Adrenal gland (tissue), 9 donors: ENCODE measurements at regions not wholly inside any gene's neighbourhood (a gene's known extent, or its start where the extent isn't known, plus 50 kb on each side); places are given as distances from the start of the nearest gene placed in this dataset.
A peak's percentile ranks its signal among the peaks of the same experiment; 100 is the strongest.
"Not testable (repeated sequence)": the region's sequence is repeated elsewhere in the genome, so short reads cannot be mapped to it uniquely, and the experiment has no call there.

Experiments used
- DNase-seq, 7 donors: peaks; one replicate each; pipeline ENCODE4 v3.0.0-alpha.2; 2019 to 2020
- H3K27ac ChIP-seq, 5 donors: fragments of 200-600 bp; sonication (generic) in 4 of 5; 1 replicate in 3 of 5; 2 replicates in 2 of 5; pipeline versions ENCODE4 v1.5.1 to v1.8.0; 2016 to 2020; ENCODE audit warnings: mild to moderate bottlenecking in 1 of 5
- H3K27me3 ChIP-seq: fragments of 200-600 bp; 2 replicates; pipeline ENCODE4 v1.8.0; 2021
- H3K36me3 ChIP-seq, 2 donors: fragments of 200-600 bp; replicated peaks in 1 of 2; 1 replicate in 1 of 2; 2 replicates in 1 of 2; pipeline versions ENCODE4 v1.5.1 to v1.8.0; 2018 to 2022
- H3K4me1 ChIP-seq, 2 donors: fragments of 200-600 bp; replicated peaks in 1 of 2; 1 replicate in 1 of 2; 2 replicates in 1 of 2; pipeline versions ENCODE4 v1.5.1 to v1.8.0; 2018 to 2021
- H3K4me3 ChIP-seq, 4 donors: fragments of 200-600 bp; sonication (generic) in 3 of 4; one replicate each; pipeline ENCODE4 v1.5.1; 2016 to 2018
- H3K9me3 ChIP-seq, 3 donors: fragments of 200-600 bp; sonication (generic) in 1 of 3; replicated peaks in 1 of 3; 1 replicate in 2 of 3; 2 replicates in 1 of 3; pipeline versions ENCODE4 v1.5.1 to v1.8.0; 2016 to 2021
- POLR2A ChIP-seq, 2 donors: fragments of 450-650 bp; IDR thresholded peaks; one replicate each; pipeline ENCODE4 v1.6.1; 2017; ENCODE audit warnings: antibody characterized with exemption in 2 of 2, mild to moderate bottlenecking in 2 of 2, moderate library complexity in 1 of 2
- WGBS, 4 donors: extraction: QIAGEN DNeasy Blood & Tissue Kit in 2 of 4; methylation state at CpG; one replicate each; pipeline versions ENCODE4 v1.1.5 to v1.1.7; 2013 to 2017; 5-methylcytosine and 5-hydroxymethylcytosine counted together
- intact Hi-C, 2 donors: fragments of 100-400 bp; cut with DNase I; formaldehyde crosslinking; loops; one replicate each; pipeline versions ENCODE4 v1.14.1 to v1.15.0; 2022 to 2023
- TF ChIP-seq, protein P1 (sequence below), 6 experiments: fragments of 450-650 bp in 4 of 6; fragments of 200-600 bp in 2 of 6; sonication (generic) in 1 of 6; IDR thresholded peaks; 1 replicate in 5 of 6; 2 replicates in 1 of 6; pipeline versions ENCODE4 v1.5.1 to v1.8.0; 2016 to 2021; ENCODE audit warnings: antibody characterized with exemption in 6 of 6, mild to moderate bottlenecking in 2 of 6, moderate library complexity in 1 of 6
- donor health status: healthy with polysubstance abuse.
- donor health status: Bipolar disorder and iron deficiency.
- donor health status: DM: yes; HTN: yes; CAD: no.
- donor health status: DM: no; HTN: no; CAD: no.
- donor health status: DM: no; HTN: no; CAD: no.

DNA sequence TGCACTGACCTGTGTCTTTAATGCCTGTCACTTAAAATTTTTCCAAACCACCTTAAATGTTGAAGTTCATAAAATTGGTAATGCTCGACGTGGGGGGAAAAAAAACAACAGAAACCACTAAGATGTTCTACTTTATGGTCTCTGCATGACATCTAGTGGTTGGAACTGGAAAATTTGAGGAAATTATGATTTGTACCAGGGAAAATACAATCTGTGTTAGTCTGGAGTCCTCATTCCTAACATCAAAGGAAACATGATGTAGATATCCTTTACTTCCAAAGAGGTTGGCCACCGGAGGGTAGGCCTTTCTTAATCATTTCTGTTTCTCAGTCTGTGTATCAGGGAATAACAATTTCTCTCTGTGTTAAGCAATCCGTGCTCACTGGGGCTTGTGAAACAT, 941.0 kb downstream of the LTN1 start:
- H3K4me3 ChIP-seq, DNase-seq, H3K36me3 ChIP-seq, H3K27me3 ChIP-seq, H3K27ac ChIP-seq, H3K4me1 ChIP-seq, H3K9me3 ChIP-seq, intact Hi-C loops: not testable (repeated sequence)
- WGBS, 4 donors: 21 to 23% (median 21%) methylated on average over 4 of the region's 4 CpGs
- TF ChIP-seq, protein P1, sequence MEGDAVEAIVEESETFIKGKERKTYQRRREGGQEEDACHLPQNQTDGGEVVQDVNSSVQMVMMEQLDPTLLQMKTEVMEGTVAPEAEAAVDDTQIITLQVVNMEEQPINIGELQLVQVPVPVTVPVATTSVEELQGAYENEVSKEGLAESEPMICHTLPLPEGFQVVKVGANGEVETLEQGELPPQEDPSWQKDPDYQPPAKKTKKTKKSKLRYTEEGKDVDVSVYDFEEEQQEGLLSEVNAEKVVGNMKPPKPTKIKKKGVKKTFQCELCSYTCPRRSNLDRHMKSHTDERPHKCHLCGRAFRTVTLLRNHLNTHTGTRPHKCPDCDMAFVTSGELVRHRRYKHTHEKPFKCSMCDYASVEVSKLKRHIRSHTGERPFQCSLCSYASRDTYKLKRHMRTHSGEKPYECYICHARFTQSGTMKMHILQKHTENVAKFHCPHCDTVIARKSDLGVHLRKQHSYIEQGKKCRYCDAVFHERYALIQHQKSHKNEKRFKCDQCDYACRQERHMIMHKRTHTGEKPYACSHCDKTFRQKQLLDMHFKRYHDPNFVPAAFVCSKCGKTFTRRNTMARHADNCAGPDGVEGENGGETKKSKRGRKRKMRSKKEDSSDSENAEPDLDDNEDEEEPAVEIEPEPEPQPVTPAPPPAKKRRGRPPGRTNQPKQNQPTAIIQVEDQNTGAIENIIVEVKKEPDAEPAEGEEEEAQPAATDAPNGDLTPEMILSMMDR (IDR thresholded peaks at IDR 0.05): peak; percentile 25 to 72 (median 61)

DNA sequence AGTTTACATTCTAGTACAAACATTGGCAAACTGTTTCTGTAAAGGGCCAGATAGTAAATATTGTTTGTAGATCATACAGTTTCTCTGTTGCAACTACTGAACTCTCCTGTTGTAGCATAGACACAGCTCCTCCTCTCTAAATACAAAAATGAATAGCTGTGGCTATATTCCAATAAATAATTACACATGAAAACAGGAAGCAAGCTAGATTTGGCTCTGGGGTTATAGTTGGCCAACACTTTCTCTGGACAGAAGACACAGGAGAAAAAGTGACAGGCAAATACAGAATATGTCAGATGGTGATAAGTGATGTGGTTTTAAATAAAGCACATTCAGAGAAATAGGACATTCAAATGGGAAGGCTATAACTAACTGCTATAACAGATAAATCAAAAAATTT, 957.0 kb downstream of the LTN1 start:
- H3K27me3 ChIP-seq, H3K4me3 ChIP-seq, DNase-seq, intact Hi-C loops, H3K27ac ChIP-seq, H3K36me3 ChIP-seq, H3K4me1 ChIP-seq, H3K9me3 ChIP-seq: not testable (repeated sequence)

DNA sequence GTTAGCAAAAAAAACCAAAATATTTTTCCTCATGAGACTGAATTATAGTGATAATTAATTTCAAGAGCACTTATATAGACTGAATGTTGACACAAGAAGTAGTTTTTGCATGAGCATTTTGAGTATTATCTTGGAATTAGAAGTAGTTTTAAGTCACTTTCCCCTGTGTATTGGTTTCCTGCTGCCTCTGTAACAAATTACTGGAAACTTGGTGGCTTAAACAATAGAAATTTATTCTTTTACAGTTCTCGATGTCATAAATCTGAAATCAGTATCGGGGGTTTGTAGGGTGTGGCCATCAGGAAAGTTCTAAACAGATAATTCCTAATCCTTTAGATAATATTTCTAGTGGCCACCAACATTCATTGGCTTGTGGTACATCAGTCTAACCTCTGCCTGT, 957.8 kb downstream of the LTN1 start:
- H3K4me3 ChIP-seq, intact Hi-C loops, H3K9me3 ChIP-seq, H3K27ac ChIP-seq, H3K27me3 ChIP-seq, H3K36me3 ChIP-seq, DNase-seq, H3K4me1 ChIP-seq: not testable (repeated sequence)
- 34 to 83% (median 75%) methylated on average over 2 of the region's 2 CpGs for WGBS, 4 donors

DNA sequence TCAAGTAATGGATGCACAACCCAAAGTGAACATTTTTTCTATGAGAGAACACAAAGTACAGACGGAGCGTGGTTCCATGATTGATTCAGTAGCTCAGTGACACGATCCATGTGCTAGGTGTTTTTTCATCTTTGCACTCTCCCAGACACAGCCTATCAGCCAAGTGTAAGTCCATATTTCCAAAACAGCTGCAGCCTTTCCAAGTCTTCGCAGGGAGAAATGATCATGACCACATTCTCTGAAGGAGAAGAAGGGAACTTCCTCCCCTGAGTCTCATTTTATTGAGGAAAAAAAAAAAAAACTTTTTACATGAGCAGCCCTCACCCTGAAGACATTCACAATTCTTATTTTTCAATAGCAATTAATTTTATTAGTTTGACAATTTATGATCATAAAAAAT, 958.3 kb downstream of the LTN1 start:
- intact Hi-C loops: not testable (repeated sequence)

DNA sequence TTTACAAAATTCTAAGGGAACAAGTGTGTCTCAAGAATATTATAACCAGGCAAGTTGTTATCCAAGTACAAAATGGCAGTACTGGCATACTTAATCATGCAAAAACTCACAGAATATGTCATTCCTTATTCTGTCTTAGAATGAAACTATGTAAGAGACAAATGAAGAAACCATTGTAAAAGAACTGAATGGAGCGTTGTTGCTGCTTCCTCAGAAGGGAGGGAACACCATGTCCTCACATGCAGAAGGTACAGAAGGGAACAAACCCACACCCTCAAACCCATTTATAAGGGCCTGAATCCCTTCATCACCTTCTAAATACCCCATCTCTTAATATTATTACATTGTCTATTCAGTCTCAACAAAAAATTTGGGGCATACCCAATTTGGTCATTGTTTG, 960.0 kb downstream of the LTN1 start:
- H3K4me3 ChIP-seq, H3K36me3 ChIP-seq, H3K27ac ChIP-seq, H3K4me1 ChIP-seq, intact Hi-C loops, H3K27me3 ChIP-seq, DNase-seq, H3K9me3 ChIP-seq: not testable (repeated sequence)
- 81 to 96% (median 87%) methylated on average over 1 of the region's 1 CpG for WGBS, 4 donors

More for the DNA sequence above, 958.3 kb downstream of the LTN1 start:
- H3K27me3 ChIP-seq, H3K4me3 ChIP-seq, H3K9me3 ChIP-seq, H3K27ac ChIP-seq, H3K4me1 ChIP-seq, H3K36me3 ChIP-seq, DNase-seq: not testable (repeated sequence)
- 47 to 74% (median 72%) methylated on average over 4 of the region's 4 CpGs for WGBS, 4 donors

DNA sequence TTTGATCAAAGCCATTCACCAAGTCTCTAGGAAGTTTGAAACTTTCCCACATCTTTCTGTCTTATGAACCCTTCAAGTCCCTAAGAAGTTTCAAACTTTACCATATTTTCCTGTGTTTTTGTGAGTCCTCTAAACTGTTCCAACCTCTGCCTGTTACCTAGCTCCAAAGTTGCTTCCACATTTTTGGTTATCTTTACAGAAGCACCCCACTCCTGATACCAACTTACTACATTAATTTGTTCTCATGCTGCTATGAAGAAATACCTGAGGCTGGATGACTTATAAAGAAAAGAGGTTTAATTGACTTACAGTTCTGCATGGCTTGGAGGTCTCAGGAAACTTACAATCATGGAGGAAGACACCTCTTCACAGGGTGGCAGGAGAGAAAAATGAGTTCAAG, 961.6 kb downstream of the LTN1 start:
- H3K27ac ChIP-seq, H3K36me3 ChIP-seq, DNase-seq, H3K4me1 ChIP-seq, intact Hi-C loops, H3K4me3 ChIP-seq, H3K27me3 ChIP-seq, H3K9me3 ChIP-seq: not testable (repeated sequence)

DNA sequence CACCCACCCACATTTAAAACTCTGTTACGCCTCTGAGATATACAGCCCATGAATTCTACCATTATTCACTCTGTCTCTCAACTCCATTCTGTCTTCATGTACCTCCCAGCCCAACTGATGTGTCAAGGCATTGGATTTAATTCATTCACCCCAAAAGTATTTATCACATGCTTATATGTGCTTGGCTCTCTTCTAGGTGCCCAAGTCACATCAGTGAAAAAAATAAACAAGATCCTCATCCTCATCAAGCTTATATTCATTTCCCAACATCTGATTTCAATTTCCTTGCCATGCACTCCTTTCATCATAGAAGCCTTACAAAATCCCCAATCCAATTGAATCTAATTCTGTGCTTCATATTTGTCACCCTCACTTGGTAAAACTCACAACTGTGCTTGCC, 967.6 kb downstream of the LTN1 start:
- TF ChIP-seq, protein P1 (IDR thresholded peaks at IDR 0.05): no peak
- no peak for TF ChIP-seq POLR2A (IDR thresholded peaks at IDR 0.05)
- Histone ChIP-seq H3K4me3 (no peak overlapping the region), H3K4me1 (no peaks in the 10 kb centered on the region), H3K27me3 (no peaks in the 10 kb centered on the region), H3K36me3 (no peaks in the 10 kb centered on the region), H3K27ac (no peak overlapping the region), H3K9me3 (no peaks in the 10 kb centered on the region)
- DNase-seq: no peak
- intact Hi-C loops: no loop called here
- WGBS, 4 donors: 79 to 97% (median 87%) methylated on average over 1 of the region's 1 CpG
